GM19395 (cell line): ENCODE measurements at regions not wholly inside any gene's neighbourhood (a gene's known extent, or its start where the extent isn't known, plus 50 kb on each side); places are given as distances from the start of the nearest gene placed in this dataset.

ENCODE experiments used
- ATAC-seq: cut with Tn5 transposase; IDR thresholded peaks from one replicate; pipeline ENCODE4 v1.9.1; 2021; ENCODE audit warnings: mild to moderate bottlenecking, moderate library complexity; ENCODE audit not compliant: unreplicated experiment

GRCh38 chr2:51120754-51121280, 88.9 kb upstream of the NRXN1 start:
- ATAC-seq = no peak

- ATAC-seq = no peak
These were observed 79.6 kb upstream of the NRXN1 start for GRCh38 chr2:51111532-51111931.

- no peak for ATAC-seq
These were observed 76.9 kb upstream of the NRXN1 start for GRCh38 chr2:51108794-51109193.

GRCh38 chr2:51107841-51108240, 75.9 kb upstream of the NRXN1 start:
- ATAC-seq = no peak

GRCh38 chr2:51105811-51106210, 73.9 kb upstream of the NRXN1 start:
- ATAC-seq = no peak

GRCh38 chr2:51103205-51103604, 71.3 kb upstream of the NRXN1 start:
- ATAC-seq = no peak

GRCh38 chr2:51093016-51093415, 61.1 kb upstream of the NRXN1 start:
- no peak for ATAC-seq

- no peak for ATAC-seq
These were observed 53.6 kb upstream of the NRXN1 start for GRCh38 chr2:51085420-51086068.

- ATAC-seq = no peak
These were observed 52.8 kb upstream of the NRXN1 start for GRCh38 chr2:51084750-51085149.
